Left renal cortex interstitium (tissue), 4 donors: ENCODE measurements at regions not wholly inside any gene's neighbourhood (a gene's known extent, or its start where the extent isn't known, plus 50 kb on each side); places are given as distances from the start of the nearest gene placed in this dataset.
"Not testable (repeated sequence)": the region's sequence is repeated elsewhere in the genome, so short reads cannot be mapped to it uniquely, and the experiment has no call there.

Experiments
- DNase-seq, 4 donors: peaks; one replicate each; pipeline ENCODE4 v3.0.0-alpha.2; 2013; ENCODE audit warnings: low read depth in 4 of 4, low spot score in 2 of 4, missing footprints in 1 of 4

GRCh38 chr17:62322313-62322712 lies 58.0 kb upstream of the EFCAB3 start:
- DNase-seq = no peak

- DNase-seq = no peak
These were observed 58.9 kb upstream of the EFCAB3 start for GRCh38 chr17:62321451-62321850.

GRCh38 chr17:62319846-62320245 lies 60.5 kb upstream of the EFCAB3 start:
- no peak for DNase-seq

- no peak for DNase-seq
These were observed 71.0 kb upstream of the EFCAB3 start for GRCh38 chr17:62309396-62309795.

GRCh38 chr17:62307196-62307595 lies 73.2 kb upstream of the EFCAB3 start:
- DNase-seq = no peak

- DNase-seq = no peak
These were observed 76.9 kb upstream of the EFCAB3 start for GRCh38 chr17:62303476-62303875.

- no peak for DNase-seq
These were observed 79.7 kb upstream of the EFCAB3 start for GRCh38 chr17:62300697-62301096.

- not testable (repeated sequence) for DNase-seq
These were observed 105.1 kb upstream of the EFCAB3 start for GRCh38 chr17:62275290-62275689.

- not testable (repeated sequence) for DNase-seq
These were observed 112.0 kb upstream of the EFCAB3 start for GRCh38 chr17:62268361-62268760.

GRCh38 chr17:62264974-62265373 lies 115.4 kb upstream of the EFCAB3 start:
- not testable (repeated sequence) for DNase-seq

GRCh38 chr17:62255791-62256190 lies 124.6 kb upstream of the EFCAB3 start:
- DNase-seq = not testable (repeated sequence)

- not testable (repeated sequence) for DNase-seq
These were observed 138.3 kb upstream of the EFCAB3 start for GRCh38 chr17:62242076-62242475.

GRCh38 chr17:62239569-62239968 lies 140.8 kb upstream of the EFCAB3 start:
- not testable (repeated sequence) for DNase-seq

GRCh38 chr17:62238551-62239338 lies 141.6 kb upstream of the EFCAB3 start:
- DNase-seq = not testable (repeated sequence)

GRCh38 chr17:62233822-62234481 lies 146.4 kb upstream of the EFCAB3 start:
- not testable (repeated sequence) for DNase-seq

- not testable (repeated sequence) for DNase-seq
These were observed 149.1 kb upstream of the EFCAB3 start for GRCh38 chr17:62231293-62231692.

GRCh38 chr17:62226610-62227240 lies 153.6 kb upstream of the EFCAB3 start:
- DNase-seq = not testable (repeated sequence)

GRCh38 chr17:62223585-62223984 lies 156.8 kb upstream of the EFCAB3 start:
- DNase-seq = not testable (repeated sequence)

GRCh38 chr17:62219221-62219899 lies 154.3 kb upstream of the MED13 start:
- no peak for DNase-seq

GRCh38 chr17:62216847-62217246 lies 151.8 kb upstream of the MED13 start:
- no peak for DNase-seq

- DNase-seq = not testable (repeated sequence)
These were observed 150.8 kb upstream of the MED13 start for GRCh38 chr17:62215891-62216290.
